ENCODE measurements at regions not wholly inside any gene's neighbourhood (a gene's known extent, or its start where the extent isn't known, plus 50 kb on each side); places are given as distances from the start of the nearest gene placed in this dataset.
"Not testable (repeated sequence)": the region's sequence is repeated elsewhere in the genome, so short reads cannot be mapped to it uniquely, and the experiment has no call there.

GRCh38 chr2:111258318-111258717, 137.6 kb downstream of the BCL2L11 start:
- TF ChIP-seq CTCF (conservative IDR thresholded peaks at IDR 0.05; ENCODE audit: low read depth, low read length); EZH2 (IDR thresholded peaks at IDR 0.05; ENCODE audit: low read length, unreplicated experiment): not testable (repeated sequence)

Data from PC-3 (cell line).